Epithelial cell of proximal tubule (primary cell): ENCODE measurements at regions not wholly inside any gene's neighbourhood (a gene's known extent, or its start where the extent isn't known, plus 50 kb on each side); places are given as distances from the start of the nearest gene placed in this dataset.

Experiments
- DNase-seq: peaks from one replicate; pipeline ENCODE4 v3.0.0-alpha.2; 2011; ENCODE audit warnings: low read depth
- H3K4me3 ChIP-seq: 2 replicates; pipeline ENCODE4 v1.5.1; 2011; ENCODE audit warnings: low read depth, mild to moderate bottlenecking, low read length
- CTCF ChIP-seq: conservative IDR thresholded peaks from 2 replicates; pipeline ENCODE4 v1.5.1; 2012; ENCODE audit warnings: low read depth, mild to moderate bottlenecking, low read length

- H3K4me3 ChIP-seq, result no peak overlapping the region
- no peak for DNase-seq
- TF ChIP-seq CTCF, result no peak
Observed at GRCh38 chr7:46414946-46415345, 493.9 kb upstream of the IGFBP3 start.

- DNase-seq, result no peak
- no peak for TF ChIP-seq CTCF
- H3K4me3 ChIP-seq, result no peak overlapping the region
Observed at GRCh38 chr7:46411236-46411635, 490.2 kb upstream of the IGFBP3 start.

- no peak overlapping the region for H3K4me3 ChIP-seq
- DNase-seq, result no peak
- TF ChIP-seq CTCF, result no peak
Observed at GRCh38 chr7:46407125-46407524, 486.1 kb upstream of the IGFBP3 start.

GRCh38 chr7:46397591-46397990 lies 476.5 kb upstream of the IGFBP3 start:
- TF ChIP-seq CTCF, result no peak
- no peak overlapping the region for H3K4me3 ChIP-seq
- no peak for DNase-seq

- H3K4me3 ChIP-seq, result no peak overlapping the region
- TF ChIP-seq CTCF, result no peak
- no peak for DNase-seq
Observed at GRCh38 chr7:46396481-46396880, 475.4 kb upstream of the IGFBP3 start.

GRCh38 chr7:46393142-46393541 lies 472.1 kb upstream of the IGFBP3 start:
- H3K4me3 ChIP-seq, result no peak overlapping the region
- no peak for TF ChIP-seq CTCF
- no peak for DNase-seq

GRCh38 chr7:46391231-46392201 lies 470.4 kb upstream of the IGFBP3 start:
- H3K4me3 ChIP-seq, result no peak overlapping the region
- DNase-seq, result no peak
- TF ChIP-seq CTCF, result no peak
